ENCODE measurements at regions not wholly inside any gene's neighbourhood (a gene's known extent, or its start where the extent isn't known, plus 50 kb on each side); places are given as distances from the start of the nearest gene placed in this dataset.

DNA sequence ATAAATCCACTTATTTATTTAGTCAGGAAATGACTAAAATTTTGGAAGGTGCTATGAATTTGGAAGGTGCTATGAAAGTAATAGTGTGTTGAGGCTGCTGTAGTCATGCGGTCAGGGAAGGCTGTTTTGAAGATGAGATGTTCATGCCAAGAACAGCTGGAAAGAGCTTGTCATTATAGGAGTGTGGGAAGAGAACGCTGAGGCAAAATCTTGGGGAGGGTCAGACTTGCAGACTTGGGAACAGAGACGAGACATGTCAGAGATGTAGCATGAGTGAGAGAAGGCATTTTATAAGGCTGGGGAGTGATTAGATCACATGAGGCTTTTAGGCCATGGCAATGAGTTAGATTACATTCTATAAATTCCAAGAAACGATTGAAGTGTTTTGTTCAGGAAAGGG lies 124.0 kb upstream of the B3GAT2 start:
- TF ChIP-seq, protein P1, sequence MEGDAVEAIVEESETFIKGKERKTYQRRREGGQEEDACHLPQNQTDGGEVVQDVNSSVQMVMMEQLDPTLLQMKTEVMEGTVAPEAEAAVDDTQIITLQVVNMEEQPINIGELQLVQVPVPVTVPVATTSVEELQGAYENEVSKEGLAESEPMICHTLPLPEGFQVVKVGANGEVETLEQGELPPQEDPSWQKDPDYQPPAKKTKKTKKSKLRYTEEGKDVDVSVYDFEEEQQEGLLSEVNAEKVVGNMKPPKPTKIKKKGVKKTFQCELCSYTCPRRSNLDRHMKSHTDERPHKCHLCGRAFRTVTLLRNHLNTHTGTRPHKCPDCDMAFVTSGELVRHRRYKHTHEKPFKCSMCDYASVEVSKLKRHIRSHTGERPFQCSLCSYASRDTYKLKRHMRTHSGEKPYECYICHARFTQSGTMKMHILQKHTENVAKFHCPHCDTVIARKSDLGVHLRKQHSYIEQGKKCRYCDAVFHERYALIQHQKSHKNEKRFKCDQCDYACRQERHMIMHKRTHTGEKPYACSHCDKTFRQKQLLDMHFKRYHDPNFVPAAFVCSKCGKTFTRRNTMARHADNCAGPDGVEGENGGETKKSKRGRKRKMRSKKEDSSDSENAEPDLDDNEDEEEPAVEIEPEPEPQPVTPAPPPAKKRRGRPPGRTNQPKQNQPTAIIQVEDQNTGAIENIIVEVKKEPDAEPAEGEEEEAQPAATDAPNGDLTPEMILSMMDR (conservative IDR thresholded peaks at IDR 0.05), result no peak
- TF ChIP-seq ZFX (IDR thresholded peaks at IDR 0.05), result no peak
